ENCODE measurements at regions not wholly inside any gene's neighbourhood (a gene's known extent, or its start where the extent isn't known, plus 50 kb on each side); places are given as distances from the start of the nearest gene placed in this dataset.

- TF ChIP-seq CTCF (conservative IDR thresholded peaks at IDR 0.05; ENCODE audit: low read depth in 2 of 2) (no peak), ZNF114 (CRISPR knock-in tag; IDR thresholded peaks at IDR 0.05) (no peak), ZNF462 (CRISPR knock-in tag; IDR thresholded peaks at IDR 0.05) (no peak), POLR2AphosphoS5 (IDR thresholded peaks at IDR 0.05; ENCODE audit: low read depth) (no peak), ZNF331 (CRISPR knock-in tag; IDR thresholded peaks at IDR 0.05; ENCODE audit: low read depth) (no peak)
These were observed 407.0 kb upstream of the SEL1L start (continued) for GRCh38 chr14:81940651-81941050.

- no peak overlapping the region for H3K4me3 Mint-ChIP-seq
- no peaks in the 10 kb centered on the region for H3K27me3 Mint-ChIP-seq (ENCODE audit: insufficient read depth, low read depth, poor library complexity)
- TF ChIP-seq EZH2phosphoT487 (IDR thresholded peaks at IDR 0.05; ENCODE audit: unreplicated experiment) (no peak), NANOG (IDR thresholded peaks at IDR 0.05; ENCODE audit: borderline replicate concordance) (no peak), JUNB (IDR thresholded peaks at IDR 0.05; ENCODE audit: unreplicated experiment) (no peak), REST (IDR thresholded peaks at IDR 0.05; ENCODE audit: unreplicated experiment) (no peak), EZH2 (IDR thresholded peaks at IDR 0.05; ENCODE audit: low read depth, unreplicated experiment) (no peak)
These were observed 408.4 kb upstream of the SEL1L start for GRCh38 chr14:81942071-81942470.

More at GRCh38 chr14:81942071-81942470, 408.4 kb upstream of the SEL1L start:
- Histone ChIP-seq H3K36me3 (ENCODE audit: insufficient read depth) (no peaks in the 10 kb centered on the region), H3K27ac (ENCODE audit: low read depth) (no peak overlapping the region), H3K27me3 (ENCODE audit: insufficient read depth) (no peaks in the 10 kb centered on the region), H3F3A (replicated peaks; ENCODE audit: low read depth) (no peaks in the 10 kb centered on the region), H3K9me2 (ENCODE audit: insufficient read depth) (0 out of 2 replicates have a peak, but pooled peaks cover 6% of the 10 kb centered on the region), H3K4me3 (no peak overlapping the region), H3K4me1 (ENCODE audit: insufficient read depth) (peaks cover 8% of the 10 kb centered on the region), H4K20me1 (replicated peaks; ENCODE audit: insufficient read depth) (no peaks in the 10 kb centered on the region), H2AFZ (no peak overlapping the region), H3K79me2 (replicated peaks; ENCODE audit: insufficient read depth) (no peaks in the 10 kb centered on the region), H3K4me2 (no peak overlapping the region)
- Mint-ChIP-seq H3K9me3 (peaks cover 78% of the 10 kb centered on the region), H3K4me1 (no peaks in the 10 kb centered on the region), H3K27ac (no peak overlapping the region), H3K36me3 (ENCODE audit: low read depth) (peaks cover 16% of the 10 kb centered on the region)
- no peak for DNase-seq (ENCODE audit: low spot score)
- ATAC-seq: no peak

All from GM23338 (cell line).